HCT116 (cell line): ENCODE measurements at regions not wholly inside any gene's neighbourhood (a gene's known extent, or its start where the extent isn't known, plus 50 kb on each side); places are given as distances from the start of the nearest gene placed in this dataset.

Source experiments
- ATAC-seq: fragments of 200-7000 bp; cut with Tn5 transposase; 2 replicates; pipeline ENCODE4 v1.9.1; 2020; ENCODE audit warnings: mild to moderate bottlenecking, moderate library complexity
- BruUV-seq: library from RNA; stranded (reverse); fragments of 400-500 nt; replicated peaks from 2 replicates; lab custom pipeline; 2021; lab: Mats Ljungman, UMichigan
- CTCF ChIA-PET: fragments of 300-600 bp; sonication (Branson Sonifier 250); formaldehyde crosslinking; loops from one replicate; lab custom pipeline; 2021; ENCODE audit warnings: antibody characterized with exemption; lab: Charles Lee
- POLR2A ChIA-PET: fragments of 300-600, 350-600 bp; sonication (Branson Sonifier 250); formaldehyde crosslinking; loops from one replicate; lab custom pipeline; 2021; ENCODE audit warnings: antibody characterized with exemption; lab: Charles Lee
- RAD21 ChIA-PET, 2 experiments: fragments of 300-600 bp; sonication (Branson Sonifier 250); formaldehyde crosslinking; loops; one replicate each; lab custom pipeline; 2023; ENCODE audit warnings: low total read pairs in 2 of 2; ENCODE audit not compliant: uncharacterized antibody in 2 of 2, unreplicated experiment in 2 of 2, low non-redundant PET in 1 of 2; lab: Charles Lee
- DNase-seq: peaks from one replicate; pipeline ENCODE4 v3.0.0-alpha.2; 2010; ENCODE audit warnings: low read depth, low spot score
- H2AFZ ChIP-seq: fragments of 200-600 bp; shearing (Covaris generic), sonication (generic); 2 replicates; pipeline ENCODE4 v1.6.1; 2017; ENCODE audit warnings: low read depth, mixed run types, mixed read lengths, antibody characterized with exemption, low read length; ENCODE audit not compliant: poor library complexity, severe bottlenecking
- H3K27ac ChIP-seq: 2 replicates; pipeline ENCODE4 v1.5.1; 2012; ENCODE audit warnings: low read depth, low read length
- H3K27me3 ChIP-seq: fragments of 200-600 bp; sonication (generic); 2 replicates; pipeline ENCODE4 v1.6.1; 2016; ENCODE audit warnings: mixed run types, low read length, mixed read lengths; ENCODE audit not compliant: insufficient read depth
- H3K36me3 ChIP-seq, 2 experiments: fragments of 200-500 bp in 1 of 2; fragments of 200-600 bp in 1 of 2; sonication (Bioruptor generic) in 1 of 2; sonication (generic) in 1 of 2; 2 replicates each; pipeline versions ENCODE4 v1.5.1 to v1.6.1; 2014 to 2016; ENCODE audit warnings: low read length in 2 of 2, inconsistent platforms in 1 of 2, mixed read lengths in 1 of 2, mixed run types in 1 of 2; ENCODE audit not compliant: insufficient read depth in 2 of 2, control insufficient read depth in 1 of 2
- H3K4me1 ChIP-seq, 2 experiments: fragments of 200-600 bp in 1 of 2; sonication (generic) in 1 of 2; 2 replicates each; pipeline versions ENCODE4 v1.5.1 to v1.6.1; 2012 to 2017; ENCODE audit warnings: low read length in 2 of 2, inconsistent platforms in 1 of 2, mild to moderate bottlenecking in 1 of 2, mixed read lengths in 1 of 2, mixed run types in 1 of 2, moderate library complexity in 1 of 2; ENCODE audit not compliant: insufficient read depth in 2 of 2, control insufficient read depth in 1 of 2
- H3K4me2 ChIP-seq: fragments of 200-600 bp; sonication (generic); 2 replicates; pipeline ENCODE4 v1.6.1; 2017; ENCODE audit warnings: mixed run types, low read length, mixed read lengths
- H3K4me3 ChIP-seq, 2 experiments: fragments of 200-600 bp in 1 of 2; sonication (generic) in 1 of 2; replicated peaks in 1 of 2; 2 replicates each; pipeline ENCODE4 v1.5.1; 2011 to 2016; ENCODE audit warnings: low read length in 2 of 2, control low read depth in 1 of 2, low read depth in 1 of 2, mild to moderate bottlenecking in 1 of 2, mixed read lengths in 1 of 2, mixed run types in 1 of 2
- H3K79me2 ChIP-seq: fragments of 200-600 bp; sonication (generic); 2 replicates; pipeline ENCODE4 v1.6.1; 2017; ENCODE audit warnings: mild to moderate bottlenecking, mixed run types, low read length, moderate library complexity, mixed read lengths; ENCODE audit not compliant: insufficient read depth
- H3K9ac ChIP-seq: fragments of 200-600 bp; sonication (generic); 2 replicates; pipeline ENCODE4 v1.6.1; 2016; ENCODE audit warnings: low read length, mixed read lengths
- H3K9me2 ChIP-seq: fragments of 200-600 bp; sonication (generic), shearing (Covaris generic); 2 replicates; pipeline ENCODE4 v1.6.1; 2017; ENCODE audit warnings: mixed run types, mild to moderate bottlenecking, moderate library complexity; ENCODE audit not compliant: insufficient read depth
- H3K9me3 ChIP-seq, 2 experiments: fragments of 200-500 bp in 1 of 2; fragments of 200-600 bp in 1 of 2; sonication (Bioruptor generic) in 1 of 2; sonication (generic) in 1 of 2; 2 replicates each; pipeline ENCODE4 v1.6.1; 2014 to 2017; ENCODE audit warnings: low read length in 2 of 2, mixed read lengths in 2 of 2, inconsistent platforms in 1 of 2, low read depth in 1 of 2, mild to moderate bottlenecking in 1 of 2, mixed run types in 1 of 2, moderate library complexity in 1 of 2; ENCODE audit not compliant: control insufficient read depth in 1 of 2, insufficient read depth in 1 of 2
- H4K20me1 ChIP-seq: fragments of 200-600 bp; sonication (generic), shearing (Covaris generic); 2 replicates; pipeline ENCODE4 v1.6.1; 2017; ENCODE audit warnings: mixed run types, mild to moderate bottlenecking, moderate library complexity; ENCODE audit not compliant: insufficient read depth
- CBX3 ChIP-seq: IDR thresholded peaks from 2 replicates; pipeline ENCODE4 v1.6.1; 2012; ENCODE audit warnings: low read depth
- EGR1 ChIP-seq: IDR thresholded peaks from 2 replicates; pipeline ENCODE4 v1.6.1; 2012; ENCODE audit warnings: low read depth
- ELF1 ChIP-seq: IDR thresholded peaks from 2 replicates; pipeline ENCODE4 v1.6.1; 2012; ENCODE audit warnings: low read depth, borderline replicate concordance
- EZH2phosphoT487 ChIP-seq: fragments of 200-600 bp; IDR thresholded peaks from 2 replicates; pipeline ENCODE4 v1.6.1; 2018; ENCODE audit warnings: antibody characterized with exemption, borderline replicate concordance
- FOSL1 ChIP-seq: IDR thresholded peaks from 2 replicates; pipeline ENCODE4 v1.6.1; 2012; ENCODE audit warnings: low read depth
- POLR2A ChIP-seq: IDR thresholded peaks from 2 replicates; pipeline ENCODE4 v1.7.0; 2011; ENCODE audit warnings: borderline replicate concordance; ENCODE audit not compliant: insufficient read depth, insufficient read length; ENCODE audit errors: extremely low read depth
- POLR2AphosphoS5 ChIP-seq: IDR thresholded peaks from 2 replicates; pipeline ENCODE4 v1.6.1; 2011; ENCODE audit warnings: mild to moderate bottlenecking, low read depth, low read length, moderate library complexity
- SIN3A ChIP-seq: IDR thresholded peaks from 2 replicates; pipeline ENCODE4 v1.6.1; 2012; ENCODE audit warnings: low read depth
- SP1 ChIP-seq: IDR thresholded peaks from 2 replicates; pipeline ENCODE4 v1.6.1; 2012; ENCODE audit warnings: low read depth
- SRF ChIP-seq: IDR thresholded peaks from 2 replicates; pipeline ENCODE4 v1.6.1; 2012; ENCODE audit warnings: low read depth
- ZFX ChIP-seq: fragments of 450-650 bp; IDR thresholded peaks from 2 replicates; pipeline ENCODE4 v1.6.1; 2017
- intact Hi-C: fragments of 100-400 bp; cut with micrococcal nuclease; formaldehyde crosslinking; loops from 2 replicates; pipeline ENCODE4 v1.10.0; 2022
- TF ChIP-seq, protein P1 (sequence below): IDR thresholded peaks from 2 replicates; pipeline ENCODE4 v1.6.1; 2012
- TF ChIP-seq, protein P2 (sequence below): IDR thresholded peaks from 2 replicates; pipeline ENCODE4 v1.6.1; 2011; ENCODE audit warnings: mild to moderate bottlenecking, low read length, moderate library complexity; ENCODE audit not compliant: insufficient replicate concordance; ENCODE audit errors: extremely low read depth
- TF ChIP-seq, protein P3 (sequence below): IDR thresholded peaks from 2 replicates; pipeline ENCODE4 v1.6.1; 2012; ENCODE audit warnings: low read depth
- TF ChIP-seq, protein P4 (sequence below): IDR thresholded peaks from 2 replicates; pipeline ENCODE4 v1.6.1; 2012

DNA sequence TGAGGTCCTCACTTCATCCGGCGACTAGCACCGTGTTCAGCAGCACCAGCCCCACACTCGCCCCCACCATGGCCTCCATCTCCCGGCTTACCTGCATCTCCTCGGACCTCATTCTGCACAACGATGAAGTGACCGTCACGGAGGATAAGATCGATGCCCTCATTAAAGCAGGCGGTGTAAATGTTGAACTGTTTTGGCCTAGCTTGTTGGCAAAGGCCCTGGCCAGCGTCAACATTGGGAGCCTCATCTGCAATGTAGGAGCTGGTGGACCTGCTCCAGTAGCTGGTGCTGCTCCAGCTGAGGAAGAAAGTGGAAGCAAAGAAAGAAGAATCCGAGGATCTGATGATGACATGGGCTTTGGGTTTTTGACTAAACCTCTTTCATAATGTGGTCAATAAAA lies 70.5 kb upstream of the MYCN start:
- Histone ChIP-seq H3K9ac (no peak overlapping the region), H3K79me2 (no peaks in the 10 kb centered on the region), H4K20me1 (no peaks in the 10 kb centered on the region), H3K4me3 (no peak overlapping the region), H3K9me2 (no peaks in the 10 kb centered on the region), H3K4me2 (no peak overlapping the region), H3K36me3 (no peaks in the 10 kb centered on the region), H3K27ac (no peak overlapping the region), H3K9me3 (no peaks in the 10 kb centered on the region), H3K4me1 (no peaks in the 10 kb centered on the region), H2AFZ (no peak overlapping the region), H3K27me3 (0 out of 2 replicates have a peak, but pooled peaks cover 4% of the 10 kb centered on the region)
- ChIA-PET POLR2A (no interaction called here), CTCF (no interaction called here), RAD21 (no interaction called here)
- DNase-seq (no peak), ATAC-seq (no peak)
- no TSS peak for BruUV-seq
- intact Hi-C loops = no loop called here
- no peak for TF ChIP-seq SRF
- no peak for TF ChIP-seq POLR2A
- TF ChIP-seq, protein P1, sequence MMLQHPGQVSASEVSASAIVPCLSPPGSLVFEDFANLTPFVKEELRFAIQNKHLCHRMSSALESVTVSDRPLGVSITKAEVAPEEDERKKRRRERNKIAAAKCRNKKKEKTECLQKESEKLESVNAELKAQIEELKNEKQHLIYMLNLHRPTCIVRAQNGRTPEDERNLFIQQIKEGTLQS = no peak
- no peak for TF ChIP-seq SIN3A
- TF ChIP-seq EZH2phosphoT487 = no peak
- TF ChIP-seq, protein P2, sequence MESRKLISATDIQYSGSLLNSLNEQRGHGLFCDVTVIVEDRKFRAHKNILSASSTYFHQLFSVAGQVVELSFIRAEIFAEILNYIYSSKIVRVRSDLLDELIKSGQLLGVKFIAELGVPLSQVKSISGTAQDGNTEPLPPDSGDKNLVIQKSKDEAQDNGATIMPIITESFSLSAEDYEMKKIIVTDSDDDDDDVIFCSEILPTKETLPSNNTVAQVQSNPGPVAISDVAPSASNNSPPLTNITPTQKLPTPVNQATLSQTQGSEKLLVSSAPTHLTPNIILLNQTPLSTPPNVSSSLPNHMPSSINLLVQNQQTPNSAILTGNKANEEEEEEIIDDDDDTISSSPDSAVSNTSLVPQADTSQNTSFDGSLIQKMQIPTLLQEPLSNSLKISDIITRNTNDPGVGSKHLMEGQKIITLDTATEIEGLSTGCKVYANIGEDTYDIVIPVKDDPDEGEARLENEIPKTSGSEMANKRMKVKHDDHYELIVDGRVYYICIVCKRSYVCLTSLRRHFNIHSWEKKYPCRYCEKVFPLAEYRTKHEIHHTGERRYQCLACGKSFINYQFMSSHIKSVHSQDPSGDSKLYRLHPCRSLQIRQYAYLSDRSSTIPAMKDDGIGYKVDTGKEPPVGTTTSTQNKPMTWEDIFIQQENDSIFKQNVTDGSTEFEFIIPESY = no peak
- no peak for TF ChIP-seq SP1
- TF ChIP-seq ELF1 = no peak
- TF ChIP-seq, protein P3, sequence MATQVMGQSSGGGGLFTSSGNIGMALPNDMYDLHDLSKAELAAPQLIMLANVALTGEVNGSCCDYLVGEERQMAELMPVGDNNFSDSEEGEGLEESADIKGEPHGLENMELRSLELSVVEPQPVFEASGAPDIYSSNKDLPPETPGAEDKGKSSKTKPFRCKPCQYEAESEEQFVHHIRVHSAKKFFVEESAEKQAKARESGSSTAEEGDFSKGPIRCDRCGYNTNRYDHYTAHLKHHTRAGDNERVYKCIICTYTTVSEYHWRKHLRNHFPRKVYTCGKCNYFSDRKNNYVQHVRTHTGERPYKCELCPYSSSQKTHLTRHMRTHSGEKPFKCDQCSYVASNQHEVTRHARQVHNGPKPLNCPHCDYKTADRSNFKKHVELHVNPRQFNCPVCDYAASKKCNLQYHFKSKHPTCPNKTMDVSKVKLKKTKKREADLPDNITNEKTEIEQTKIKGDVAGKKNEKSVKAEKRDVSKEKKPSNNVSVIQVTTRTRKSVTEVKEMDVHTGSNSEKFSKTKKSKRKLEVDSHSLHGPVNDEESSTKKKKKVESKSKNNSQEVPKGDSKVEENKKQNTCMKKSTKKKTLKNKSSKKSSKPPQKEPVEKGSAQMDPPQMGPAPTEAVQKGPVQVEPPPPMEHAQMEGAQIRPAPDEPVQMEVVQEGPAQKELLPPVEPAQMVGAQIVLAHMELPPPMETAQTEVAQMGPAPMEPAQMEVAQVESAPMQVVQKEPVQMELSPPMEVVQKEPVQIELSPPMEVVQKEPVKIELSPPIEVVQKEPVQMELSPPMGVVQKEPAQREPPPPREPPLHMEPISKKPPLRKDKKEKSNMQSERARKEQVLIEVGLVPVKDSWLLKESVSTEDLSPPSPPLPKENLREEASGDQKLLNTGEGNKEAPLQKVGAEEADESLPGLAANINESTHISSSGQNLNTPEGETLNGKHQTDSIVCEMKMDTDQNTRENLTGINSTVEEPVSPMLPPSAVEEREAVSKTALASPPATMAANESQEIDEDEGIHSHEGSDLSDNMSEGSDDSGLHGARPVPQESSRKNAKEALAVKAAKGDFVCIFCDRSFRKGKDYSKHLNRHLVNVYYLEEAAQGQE = no peak
- TF ChIP-seq ZFX = no peak
- no peak for TF ChIP-seq POLR2AphosphoS5
- TF ChIP-seq EGR1 = no peak
- no peak for TF ChIP-seq FOSL1
- no peak for TF ChIP-seq CBX3
- TF ChIP-seq, protein P4, sequence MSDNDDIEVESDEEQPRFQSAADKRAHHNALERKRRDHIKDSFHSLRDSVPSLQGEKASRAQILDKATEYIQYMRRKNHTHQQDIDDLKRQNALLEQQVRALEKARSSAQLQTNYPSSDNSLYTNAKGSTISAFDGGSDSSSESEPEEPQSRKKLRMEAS = no peak
